HG03280 (cell line): ENCODE measurements at regions not wholly inside any gene's neighbourhood (a gene's known extent, or its start where the extent isn't known, plus 50 kb on each side); places are given as distances from the start of the nearest gene placed in this dataset.

Experiments
- ATAC-seq: cut with Tn5 transposase; IDR thresholded peaks from one replicate; pipeline ENCODE4 v1.9.1; 2021; ENCODE audit warnings: mild to moderate bottlenecking, moderate library complexity; ENCODE audit not compliant: unreplicated experiment

DNA sequence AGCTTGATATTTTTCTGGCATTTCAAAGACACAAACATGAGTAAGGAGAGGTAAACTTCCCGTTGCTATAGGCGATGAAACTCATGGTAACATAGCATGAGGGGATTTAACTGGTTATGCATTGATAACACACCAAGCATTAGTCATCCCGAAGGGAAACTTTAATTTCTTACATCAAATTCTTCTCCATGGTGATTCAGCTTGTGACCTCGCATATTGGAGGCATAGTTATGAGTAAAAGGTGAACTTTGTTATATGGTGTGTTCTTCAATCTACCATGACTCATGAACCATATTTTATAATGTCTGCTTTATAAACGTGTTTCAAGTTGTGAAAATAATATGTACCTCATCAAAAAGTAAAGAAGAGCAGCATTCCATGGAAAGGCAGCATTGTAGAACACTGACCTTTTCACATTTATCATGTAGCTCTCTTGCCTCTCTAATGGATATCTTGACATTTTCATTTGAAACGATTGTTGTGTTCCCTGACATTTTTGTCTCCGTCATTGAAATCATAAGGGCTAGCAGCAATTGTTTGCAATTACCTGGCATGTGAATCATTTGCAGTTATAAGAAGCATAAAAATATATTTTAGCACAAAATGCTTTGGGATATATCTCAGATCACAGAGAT is 491.8 kb downstream of the ANXA1 start:
- no peak for ATAC-seq

DNA sequence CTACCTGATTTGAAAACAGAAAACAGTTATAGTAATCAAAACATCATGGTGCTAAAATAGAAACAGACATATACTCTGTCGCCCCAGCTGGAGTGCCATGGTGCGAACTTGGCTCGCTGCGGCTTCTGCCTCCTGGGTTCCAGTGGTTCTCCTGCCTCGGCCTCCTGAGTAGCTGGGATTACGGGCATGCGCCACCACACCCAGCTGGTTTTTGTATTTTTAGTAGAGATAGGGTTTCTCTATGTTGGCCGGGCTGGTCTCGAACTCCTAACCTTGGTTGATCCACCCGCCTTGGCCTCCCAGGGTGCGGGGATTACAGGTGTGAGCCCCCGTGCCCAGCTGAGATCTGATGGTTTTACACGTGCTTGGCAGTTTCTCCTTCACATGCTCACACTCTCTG is 495.9 kb downstream of the ANXA1 start:
- no peak for ATAC-seq

DNA sequence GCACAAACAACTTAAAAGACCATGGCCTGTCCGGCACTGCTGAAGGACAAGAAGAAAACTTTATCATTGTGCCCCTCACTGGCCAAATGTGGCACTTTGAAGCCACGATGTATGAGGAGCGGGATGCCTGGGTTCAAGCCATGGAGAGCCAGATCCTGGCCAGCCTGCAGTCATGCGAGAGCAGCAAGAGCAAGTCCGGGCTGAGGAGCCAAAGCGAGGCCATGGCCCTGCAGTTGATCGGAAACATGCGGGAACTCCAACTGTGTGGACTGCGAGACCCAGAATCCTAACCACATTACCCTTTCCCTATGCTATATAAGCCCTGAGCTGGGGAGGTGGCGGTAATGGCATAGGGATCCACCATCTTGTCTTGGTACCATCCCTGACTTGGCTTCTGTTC is 497.9 kb downstream of the ANXA1 start:
- no peak for ATAC-seq

DNA sequence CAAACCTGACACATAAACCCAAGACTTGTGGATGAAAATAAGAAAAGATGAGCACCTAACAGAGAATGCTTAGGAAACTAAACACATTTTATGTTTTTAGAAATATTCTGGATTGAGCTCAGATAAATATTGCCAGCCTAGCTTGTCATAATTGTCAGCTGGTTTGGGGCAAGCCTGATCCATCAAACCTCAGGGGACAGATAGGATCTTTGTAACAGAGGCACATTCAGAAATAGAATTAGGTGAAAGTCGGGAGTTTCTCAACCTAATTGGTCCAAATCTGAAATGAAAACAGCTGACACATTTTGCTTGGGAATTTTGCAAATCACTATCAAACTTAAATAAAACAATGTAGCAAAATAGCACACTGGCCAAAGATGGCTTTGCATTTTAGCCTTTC is 503.7 kb downstream of the ANXA1 start:
- ATAC-seq, result no peak

DNA sequence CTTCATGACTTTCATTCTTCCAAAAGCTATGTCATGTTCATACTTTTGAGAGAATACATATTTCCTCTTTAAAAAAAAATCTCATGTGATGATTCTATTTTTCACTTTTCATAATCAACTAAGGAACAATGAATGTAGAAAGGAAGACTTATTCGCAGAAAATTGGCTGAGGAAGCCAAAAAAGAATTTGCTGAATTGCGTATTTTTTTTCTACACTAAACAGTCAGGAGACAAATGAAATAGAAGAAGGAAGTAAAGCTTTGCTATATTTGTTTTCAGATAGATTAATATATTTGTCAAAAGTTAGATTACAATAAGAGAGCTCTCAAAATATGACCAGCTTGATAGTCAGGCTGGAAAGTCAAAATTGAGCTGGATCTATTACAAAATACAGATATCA is 504.2 kb downstream of the ANXA1 start:
- ATAC-seq, result no peak

DNA sequence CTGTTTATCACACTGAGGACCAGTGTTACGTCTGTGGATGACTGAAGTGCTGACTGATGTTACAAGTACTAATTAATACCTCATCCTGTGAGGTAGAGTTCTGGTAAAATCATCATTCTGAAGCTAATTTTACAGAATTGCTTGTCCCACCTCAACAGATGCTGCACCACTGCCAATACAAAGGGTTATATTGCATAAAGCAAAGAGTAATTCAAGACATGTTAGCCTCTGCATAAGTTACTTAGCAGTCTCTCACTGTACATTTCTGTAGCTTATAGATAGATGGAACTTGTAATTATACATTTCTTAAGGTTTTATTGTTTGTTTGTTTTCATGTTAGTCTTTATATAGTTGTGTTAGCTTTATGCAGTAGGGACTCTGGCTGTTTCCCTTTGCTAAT is 513.6 kb downstream of the ANXA1 start:
- ATAC-seq, result no peak

DNA sequence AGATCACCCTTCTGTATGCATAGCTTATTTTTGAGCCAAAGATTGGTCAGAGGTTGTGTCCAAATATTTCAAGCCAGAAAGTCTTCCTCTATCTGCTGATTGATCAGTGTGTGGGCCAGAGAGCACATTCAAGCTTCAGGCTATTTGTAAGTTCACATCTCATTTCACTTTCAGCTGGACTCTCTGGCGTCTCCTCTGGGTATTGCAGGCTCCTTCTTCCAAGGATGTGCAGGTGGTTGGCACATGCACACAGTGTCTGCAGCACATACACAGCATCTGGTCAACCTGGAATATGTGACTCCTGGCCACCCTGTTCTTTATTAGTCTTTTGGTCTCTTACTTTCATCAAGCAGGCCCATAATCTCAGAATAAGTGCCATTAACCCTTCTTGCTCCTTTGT is 516.1 kb downstream of the ANXA1 start:
- ATAC-seq, result no peak

DNA sequence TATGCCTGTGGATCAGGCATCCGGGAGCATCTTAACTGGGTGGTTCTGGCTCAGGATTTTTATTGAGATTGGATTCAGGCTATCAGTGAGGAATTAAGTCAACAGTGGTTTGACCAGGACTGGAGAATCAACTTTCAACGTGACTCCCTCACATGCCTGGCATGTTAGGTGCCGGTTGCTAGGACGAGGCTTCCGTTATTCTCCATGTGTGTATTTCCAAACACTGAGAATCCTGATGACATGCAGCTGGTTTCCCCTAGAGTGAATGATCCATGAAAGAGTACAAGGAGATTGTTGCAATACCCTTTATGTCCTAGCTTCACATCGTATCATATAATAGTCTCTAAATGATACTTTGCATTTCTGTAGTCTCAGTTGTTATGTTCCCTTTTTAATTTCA is 529.2 kb downstream of the ANXA1 start:
- no peak for ATAC-seq

DNA sequence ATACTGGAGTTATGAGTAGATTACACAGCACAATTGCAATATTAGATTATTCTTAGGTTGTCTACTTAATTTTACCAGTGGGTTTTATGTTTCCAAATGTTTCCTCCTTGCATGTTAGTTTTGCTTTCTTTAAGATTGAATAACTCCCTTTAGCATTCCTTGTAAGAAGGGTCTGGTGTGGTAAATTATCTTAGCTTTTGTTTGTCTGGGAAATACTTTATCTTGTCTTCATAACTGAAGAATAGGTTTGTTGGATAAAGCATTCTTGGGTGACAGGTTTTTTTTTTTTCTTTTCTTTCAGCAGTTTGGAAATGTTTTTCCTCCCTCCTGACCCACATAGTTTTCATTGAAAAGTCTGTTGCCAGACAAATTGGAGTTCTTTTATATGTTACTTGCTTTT is 531.1 kb downstream of the ANXA1 start:
- no peak for ATAC-seq

DNA sequence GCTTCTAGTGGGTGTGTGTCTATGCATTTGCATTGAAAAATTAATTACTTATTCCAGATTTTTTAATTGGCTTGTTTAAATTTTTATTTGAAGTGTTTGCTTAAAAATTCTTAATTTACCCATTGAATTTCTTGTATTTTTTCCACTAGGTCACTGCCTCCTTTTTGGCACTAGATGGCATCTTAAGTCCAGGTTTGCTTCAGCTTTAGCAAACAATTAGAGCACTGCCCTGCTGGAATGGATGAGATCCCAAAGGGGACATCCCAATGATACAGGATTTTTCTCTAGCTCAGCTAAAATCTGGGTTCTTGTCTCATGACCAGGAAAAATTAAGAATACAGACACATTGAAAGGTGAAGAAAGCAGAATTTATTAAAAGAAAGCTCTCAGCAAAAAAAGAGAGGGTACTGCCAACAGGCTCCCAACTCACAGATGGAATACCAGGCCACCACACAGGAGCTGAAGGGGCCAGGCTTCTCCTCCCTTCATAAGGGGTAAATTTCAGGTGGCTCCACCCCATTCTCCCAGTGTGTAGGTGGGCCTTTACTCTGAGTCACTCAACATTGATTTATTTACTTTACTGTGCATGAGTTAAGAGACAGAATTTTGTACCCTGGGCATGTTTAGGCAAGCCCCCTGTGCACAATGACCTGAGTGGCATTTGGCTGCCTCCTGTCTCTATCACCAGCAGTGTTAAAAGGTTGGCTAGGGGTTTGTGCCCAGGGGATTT is 532.4 kb downstream of the ANXA1 start:
- peak; percentile 47 for ATAC-seq

DNA sequence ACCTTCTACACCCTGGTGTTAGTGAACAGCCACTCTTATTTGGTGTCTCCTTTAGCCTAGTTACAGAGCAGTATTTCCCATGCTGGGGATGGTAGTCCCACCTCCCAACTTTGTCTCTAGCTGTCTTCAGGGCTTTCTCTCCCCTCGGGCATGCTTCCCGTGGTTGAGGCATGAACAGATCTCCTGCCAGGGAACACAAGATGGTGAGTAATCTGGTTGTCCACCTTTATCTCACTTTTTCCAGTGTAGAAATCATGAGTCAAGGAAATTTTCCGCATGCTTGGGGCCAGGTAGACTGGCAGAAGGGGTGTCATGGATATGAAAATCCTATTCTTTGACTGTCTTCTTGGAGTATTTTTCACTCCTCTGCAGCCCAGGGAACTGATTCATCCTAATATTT is 532.9 kb downstream of the ANXA1 start:
- no peak for ATAC-seq

DNA sequence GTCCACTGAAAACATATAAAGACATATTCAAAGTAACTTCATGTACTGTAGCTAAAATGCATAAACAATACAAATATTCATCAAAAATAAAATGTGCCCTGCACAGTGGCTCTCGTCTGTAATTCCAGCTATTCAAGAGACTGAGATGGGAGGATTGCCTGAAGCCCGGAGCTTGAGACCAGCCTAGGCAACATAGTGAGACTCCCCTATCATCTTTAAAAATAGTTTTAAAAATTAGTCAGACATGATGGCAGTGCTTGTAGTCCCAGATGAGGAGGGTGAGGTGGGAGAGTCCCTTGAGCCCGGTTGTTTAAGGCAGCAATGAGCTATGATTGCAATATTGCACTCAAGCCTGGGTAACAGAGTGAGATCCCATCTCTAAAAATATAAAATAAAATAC is 534.1 kb downstream of the ANXA1 start:
- no peak for ATAC-seq

DNA sequence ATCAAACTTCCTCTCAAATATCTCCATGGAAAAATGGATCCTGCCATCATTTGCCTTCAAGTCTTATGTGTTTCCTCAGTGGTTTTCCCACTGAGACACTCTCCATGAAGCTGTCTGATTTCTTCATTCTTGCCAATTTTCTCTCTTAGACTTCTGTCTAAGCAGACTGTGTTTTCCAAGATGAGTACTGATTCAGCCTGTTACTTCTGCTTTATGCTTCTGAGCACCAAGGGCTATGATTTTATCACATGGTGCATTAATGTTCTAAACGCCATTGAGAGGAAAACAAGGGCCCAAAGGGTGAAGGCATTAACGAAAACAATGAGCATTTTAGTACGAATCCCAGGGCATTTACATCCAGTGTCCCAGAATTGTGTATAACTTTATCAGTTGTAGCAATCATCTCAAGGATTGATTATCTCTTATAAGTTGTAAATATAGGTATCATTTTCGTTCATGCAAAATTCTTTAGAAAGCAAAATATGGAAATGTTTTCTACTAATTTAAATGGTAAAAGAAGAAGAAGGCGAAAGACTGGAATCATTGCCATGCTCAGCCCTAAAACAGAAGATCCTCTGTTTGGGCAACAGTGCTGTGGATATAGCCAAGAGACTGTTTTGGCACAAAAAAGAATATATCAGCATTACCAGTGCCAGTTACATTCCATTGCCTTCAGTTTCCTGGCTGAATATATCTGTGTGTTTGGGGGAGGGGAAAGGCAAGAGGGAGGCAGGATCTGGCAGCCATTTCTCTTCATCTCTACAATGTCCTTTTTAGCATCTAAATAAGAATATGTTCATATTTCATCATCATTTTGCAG is 537.6 kb downstream of the ANXA1 start:
- no peak for ATAC-seq

DNA sequence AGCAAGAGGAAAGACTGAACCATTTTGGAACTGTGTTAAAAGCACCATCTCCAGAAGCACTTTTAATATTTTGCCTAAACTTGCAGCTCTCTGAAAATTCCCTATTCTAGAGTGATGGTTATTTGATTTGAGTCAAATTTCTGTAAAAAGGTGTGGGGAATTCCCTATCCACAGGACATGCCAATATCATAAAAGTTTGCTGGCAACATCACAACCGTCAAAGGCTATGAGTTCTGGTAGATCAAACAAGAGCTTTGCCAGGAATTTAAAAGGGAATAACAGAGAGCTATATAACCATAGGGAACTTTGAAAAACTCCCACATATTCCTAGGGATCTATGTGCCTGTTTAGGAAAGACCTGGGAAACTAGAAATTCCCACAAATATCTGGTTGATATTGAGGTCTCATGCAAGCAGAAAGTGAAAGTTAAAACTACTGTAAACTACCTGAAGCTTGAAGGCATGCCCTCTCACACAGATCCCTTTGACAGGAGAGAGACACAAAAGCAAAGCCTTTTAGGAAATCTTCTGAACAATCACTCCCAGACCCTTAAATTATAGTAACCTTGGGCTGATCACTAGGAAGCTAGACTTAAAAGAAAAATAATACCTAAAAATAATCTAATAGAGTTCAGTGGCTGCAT is 549.9 kb downstream of the ANXA1 start:
- ATAC-seq, result no peak

DNA sequence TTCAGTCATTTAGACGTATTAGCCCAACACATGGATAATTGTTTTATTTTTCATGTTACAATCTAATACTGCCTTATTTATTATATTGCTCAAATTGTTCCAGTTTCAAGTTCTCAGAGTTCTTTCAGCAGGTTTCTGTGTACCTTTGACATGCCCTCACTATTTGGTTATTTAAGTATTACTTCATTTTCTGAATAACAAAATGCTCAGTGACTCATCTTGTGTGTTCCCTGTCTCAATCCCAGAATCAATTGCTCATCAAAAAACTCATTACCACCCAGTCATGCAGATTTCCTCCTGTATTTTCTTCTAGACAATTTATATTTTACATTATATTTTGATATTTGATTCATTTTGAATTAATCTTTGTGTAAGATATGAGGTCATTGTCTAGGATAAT is 562.6 kb downstream of the ANXA1 start:
- no peak for ATAC-seq

DNA sequence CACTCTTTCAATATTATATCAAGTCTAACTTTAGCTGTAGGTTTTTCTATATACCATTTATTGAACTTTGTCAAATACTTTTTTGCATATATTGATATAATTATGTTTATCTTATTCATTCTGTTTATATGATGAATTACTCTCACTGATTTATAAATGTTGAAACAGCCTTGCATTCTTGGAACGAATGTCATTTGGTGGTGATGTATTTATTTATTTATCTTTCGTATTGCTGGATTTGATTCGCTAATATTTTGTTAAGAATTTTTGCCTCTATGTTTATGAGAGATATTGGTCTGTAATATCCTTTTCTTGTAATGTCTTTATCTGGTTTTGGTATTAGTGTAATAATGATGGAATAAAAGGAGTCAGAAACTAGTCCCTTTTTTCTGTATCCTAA is 563.9 kb downstream of the ANXA1 start:
- no peak for ATAC-seq

DNA sequence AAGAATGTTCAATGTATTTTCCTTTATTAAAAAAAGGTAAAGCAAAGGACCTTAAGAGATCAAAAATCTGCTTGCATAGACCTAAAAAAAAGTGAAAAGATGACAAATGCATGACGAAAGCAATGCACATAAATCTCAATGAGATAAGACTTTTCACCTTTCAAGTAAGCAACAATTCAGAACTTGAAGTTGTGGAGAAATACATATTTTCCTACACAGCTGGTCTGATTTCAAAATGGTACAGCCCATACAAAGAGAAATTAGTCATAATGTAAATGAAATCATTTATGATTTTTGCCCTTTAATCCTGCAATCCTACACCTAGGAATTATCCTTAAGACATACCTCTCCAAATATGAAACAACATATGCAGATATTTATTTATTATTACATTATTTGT is 568.0 kb downstream of the ANXA1 start:
- ATAC-seq, result no peak

DNA sequence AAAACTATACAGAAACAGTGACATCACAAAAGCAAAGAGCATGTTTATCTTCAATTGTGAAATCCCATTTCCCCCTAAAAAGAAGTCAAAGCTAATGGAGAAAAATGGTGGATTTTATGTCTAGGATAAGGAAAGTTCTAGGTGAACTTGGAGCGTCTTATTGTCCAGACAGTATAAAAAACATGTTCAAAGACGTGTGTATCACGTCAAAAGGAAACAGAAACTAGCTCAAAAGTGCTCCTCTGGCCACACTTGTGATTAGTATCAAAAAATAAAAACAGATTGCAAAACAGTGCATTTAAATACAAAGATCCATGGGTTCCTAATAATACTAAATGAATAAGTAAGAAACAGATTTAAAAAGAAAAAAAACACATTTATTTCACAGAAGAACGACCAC is 568.9 kb downstream of the ANXA1 start:
- no peak for ATAC-seq

DNA sequence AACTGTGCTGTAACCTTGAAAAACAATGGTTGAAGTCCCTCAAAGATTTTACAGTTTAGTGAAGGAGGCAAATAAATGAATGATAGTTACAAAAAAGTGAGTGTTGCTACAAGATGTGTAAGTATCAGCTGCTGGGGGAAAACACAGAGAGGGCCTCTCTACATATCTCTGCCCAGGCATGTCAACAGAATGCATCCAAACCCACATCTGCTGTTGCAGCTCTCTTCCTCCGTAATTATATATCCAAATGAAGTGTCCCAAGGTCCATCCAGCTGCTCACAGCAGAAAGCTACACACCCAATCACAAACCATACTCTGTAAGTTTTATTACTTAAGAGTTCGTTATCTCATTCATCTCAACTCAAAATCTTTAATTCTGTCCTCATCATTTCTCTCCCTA is 584.6 kb downstream of the ANXA1 start:
- no peak for ATAC-seq

DNA sequence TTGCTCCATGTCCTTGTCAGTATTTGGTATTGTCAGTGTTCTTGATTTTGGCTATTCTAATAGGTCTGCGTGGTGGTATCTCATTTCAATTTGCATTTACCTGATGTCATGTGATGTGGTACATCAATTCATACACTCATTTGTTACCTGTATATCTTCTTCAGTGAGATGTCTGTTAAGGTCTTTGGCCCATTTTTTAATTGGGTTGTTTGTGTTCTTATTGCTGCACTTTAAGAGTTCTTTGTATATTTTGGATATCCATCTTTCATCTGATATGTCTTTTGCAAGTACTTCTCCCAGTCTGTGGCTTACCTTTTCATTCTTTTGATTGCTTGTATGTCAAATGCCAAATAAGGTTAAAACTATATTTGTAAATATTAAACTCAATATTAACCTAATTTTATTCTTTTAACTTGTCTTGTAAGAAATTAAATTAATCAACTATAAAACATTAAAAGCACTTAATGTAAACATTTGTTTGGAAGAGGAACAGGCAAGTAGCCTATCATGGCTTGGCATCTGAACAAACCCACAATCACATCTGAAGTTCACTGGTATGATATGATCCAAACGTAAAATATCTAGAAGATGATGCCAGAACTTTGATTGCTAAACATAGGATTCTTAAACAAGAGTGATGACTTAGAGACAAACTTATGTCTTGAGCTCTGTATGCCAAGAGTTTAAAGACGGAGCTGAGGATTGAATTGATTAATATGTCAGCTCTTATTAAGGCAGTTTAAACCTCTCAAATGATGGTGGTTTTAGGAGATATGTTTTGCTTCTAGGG is 587.3 kb downstream of the ANXA1 start:
- no peak for ATAC-seq

DNA sequence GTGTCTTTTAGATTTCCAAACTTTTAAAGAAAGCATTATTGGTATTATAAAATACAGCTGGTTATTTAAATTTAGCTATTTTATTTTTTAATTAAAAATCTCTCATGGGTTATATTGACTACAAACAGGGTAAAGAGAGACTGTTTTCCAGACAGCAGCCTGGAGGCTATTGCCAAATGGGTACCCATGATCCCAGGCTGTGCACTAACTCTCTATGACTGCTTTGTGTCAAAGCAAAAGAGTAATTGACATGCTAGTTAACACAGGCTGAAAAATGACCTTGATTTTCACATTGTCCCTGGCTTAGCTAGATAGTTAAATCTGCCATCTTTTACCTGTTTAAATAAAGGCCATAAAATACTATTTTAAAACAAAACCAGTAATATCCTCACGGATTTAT is 589.7 kb downstream of the ANXA1 start:
- ATAC-seq, result no peak
